ENCODE measurements at regions not wholly inside any gene's neighbourhood (a gene's known extent, or its start where the extent isn't known, plus 50 kb on each side); places are given as distances from the start of the nearest gene placed in this dataset.
"Not testable (repeated sequence)": the region's sequence is repeated elsewhere in the genome, so short reads cannot be mapped to it uniquely, and the experiment has no call there.

- H4K20me1 ChIP-seq (ENCODE audit: low read depth); H3K4me3 Mint-ChIP-seq; H3K27ac ChIP-seq; H3K27me3 ChIP-seq; H3K4me3 ChIP-seq; H3K9ac ChIP-seq; H2AFZ ChIP-seq (replicated peaks); H3K36me3 ChIP-seq; DNase-seq (ENCODE audit: low spot score); H3F3A ChIP-seq (ENCODE audit: low read depth); H3K79me2 ChIP-seq (ENCODE audit: low read depth); H3K9me3 ChIP-seq (ENCODE audit: low read depth); H3K4me1 ChIP-seq; H3K4me1 Mint-ChIP-seq; H3K9me3 Mint-ChIP-seq; H3K27ac Mint-ChIP-seq; H3K27me3 Mint-ChIP-seq (ENCODE audit: insufficient read depth, low read depth); H3K4me2 ChIP-seq; H3K36me3 Mint-ChIP-seq: not testable (repeated sequence)
Measured at GRCh38 chr2:97333674-97334073, 220.7 kb downstream of the ANKRD36 start.

GRCh38 chr2:97332184-97332583 is 219.2 kb downstream of the ANKRD36 start:
- H3K36me3 Mint-ChIP-seq, result not testable (repeated sequence)

GRCh38 chr2:97321936-97322713 is 209.2 kb downstream of the ANKRD36 start:
- H3K36me3 Mint-ChIP-seq; H3K4me1 ChIP-seq; H3K4me3 Mint-ChIP-seq; H3K27ac Mint-ChIP-seq; H3K79me2 ChIP-seq (ENCODE audit: low read depth); H3K4me2 ChIP-seq; H3K27me3 ChIP-seq; H3K36me3 ChIP-seq; H3K4me1 Mint-ChIP-seq; H3K27me3 Mint-ChIP-seq (ENCODE audit: insufficient read depth, low read depth); H3K27ac ChIP-seq; H3F3A ChIP-seq (ENCODE audit: low read depth); H3K9me3 ChIP-seq (ENCODE audit: low read depth); DNase-seq (ENCODE audit: low spot score); H2AFZ ChIP-seq (replicated peaks); H3K9me3 Mint-ChIP-seq; H3K4me3 ChIP-seq; H4K20me1 ChIP-seq (ENCODE audit: low read depth); H3K9ac ChIP-seq: not testable (repeated sequence)

More at GRCh38 chr2:97332184-97332583, 219.2 kb downstream of the ANKRD36 start:
- H3K27ac ChIP-seq; H3K4me3 ChIP-seq; H3K27me3 Mint-ChIP-seq (ENCODE audit: insufficient read depth, low read depth); H4K20me1 ChIP-seq (ENCODE audit: low read depth); H3K4me2 ChIP-seq; H3K9me3 ChIP-seq (ENCODE audit: low read depth); H3K9ac ChIP-seq; H3F3A ChIP-seq (ENCODE audit: low read depth); H3K27ac Mint-ChIP-seq; H3K36me3 ChIP-seq; H3K79me2 ChIP-seq (ENCODE audit: low read depth); H3K4me1 ChIP-seq; H3K4me1 Mint-ChIP-seq; H2AFZ ChIP-seq (replicated peaks); H3K27me3 ChIP-seq; H3K9me3 Mint-ChIP-seq; DNase-seq (ENCODE audit: low spot score); H3K4me3 Mint-ChIP-seq: not testable (repeated sequence)

GRCh38 chr2:97315358-97315757 is 202.4 kb downstream of the ANKRD36 start:
- not testable (repeated sequence) for H3K4me1 Mint-ChIP-seq; H3K9ac ChIP-seq; H3K4me2 ChIP-seq; H3F3A ChIP-seq (ENCODE audit: low read depth); H3K27me3 Mint-ChIP-seq (ENCODE audit: insufficient read depth, low read depth); DNase-seq (ENCODE audit: low spot score); H3K36me3 Mint-ChIP-seq; H3K4me3 ChIP-seq; H3K27ac Mint-ChIP-seq; H3K9me3 ChIP-seq (ENCODE audit: low read depth); H2AFZ ChIP-seq (replicated peaks); H4K20me1 ChIP-seq (ENCODE audit: low read depth); H3K79me2 ChIP-seq (ENCODE audit: low read depth); H3K27me3 ChIP-seq; H3K9me3 Mint-ChIP-seq; H3K4me3 Mint-ChIP-seq; H3K36me3 ChIP-seq; H3K4me1 ChIP-seq; H3K27ac ChIP-seq

GRCh38 chr2:97312426-97312825 is 199.5 kb downstream of the ANKRD36 start:
- not testable (repeated sequence) for H3K79me2 ChIP-seq (ENCODE audit: low read depth); H3K27ac Mint-ChIP-seq; H3K4me3 Mint-ChIP-seq; H3K27ac ChIP-seq; H3K36me3 Mint-ChIP-seq; H3K9me3 ChIP-seq (ENCODE audit: low read depth); DNase-seq (ENCODE audit: low spot score); H3K27me3 Mint-ChIP-seq (ENCODE audit: insufficient read depth, low read depth); H3K9me3 Mint-ChIP-seq; H3K4me1 ChIP-seq; H3K4me2 ChIP-seq; H3K36me3 ChIP-seq; H3K4me1 Mint-ChIP-seq; H3F3A ChIP-seq (ENCODE audit: low read depth); H2AFZ ChIP-seq (replicated peaks); H4K20me1 ChIP-seq (ENCODE audit: low read depth); H3K4me3 ChIP-seq; H3K27me3 ChIP-seq; H3K9ac ChIP-seq

GRCh38 chr2:97305426-97305825 is 192.5 kb downstream of the ANKRD36 start:
- H3K27me3 Mint-ChIP-seq (ENCODE audit: insufficient read depth, low read depth); H3K36me3 Mint-ChIP-seq; H3K27ac Mint-ChIP-seq; H4K20me1 ChIP-seq (ENCODE audit: low read depth); H3K27me3 ChIP-seq; H2AFZ ChIP-seq (replicated peaks); H3K9me3 Mint-ChIP-seq; H3K4me3 Mint-ChIP-seq; H3K36me3 ChIP-seq; H3K27ac ChIP-seq; H3K4me3 ChIP-seq; H3K4me1 Mint-ChIP-seq; H3K4me2 ChIP-seq; H3K79me2 ChIP-seq (ENCODE audit: low read depth); DNase-seq (ENCODE audit: low spot score); H3K9ac ChIP-seq; H3K4me1 ChIP-seq; H3F3A ChIP-seq (ENCODE audit: low read depth); H3K9me3 ChIP-seq (ENCODE audit: low read depth): not testable (repeated sequence)

- not testable (repeated sequence) for H3K9me3 Mint-ChIP-seq; DNase-seq (ENCODE audit: low spot score); H4K20me1 ChIP-seq (ENCODE audit: low read depth); H3K4me2 ChIP-seq; H2AFZ ChIP-seq (replicated peaks); H3K4me1 ChIP-seq; H3F3A ChIP-seq (ENCODE audit: low read depth); H3K36me3 Mint-ChIP-seq; H3K4me3 ChIP-seq; H3K9me3 ChIP-seq (ENCODE audit: low read depth); H3K4me3 Mint-ChIP-seq; H3K27ac Mint-ChIP-seq; H3K36me3 ChIP-seq; H3K27me3 Mint-ChIP-seq (ENCODE audit: insufficient read depth, low read depth); H3K27ac ChIP-seq; H3K79me2 ChIP-seq (ENCODE audit: low read depth); H3K4me1 Mint-ChIP-seq; H3K9ac ChIP-seq; H3K27me3 ChIP-seq
Measured at GRCh38 chr2:97302881-97303280, 189.9 kb downstream of the ANKRD36 start.

GRCh38 chr2:97301771-97302170 is 188.8 kb downstream of the ANKRD36 start:
- not testable (repeated sequence) for H3K4me1 Mint-ChIP-seq; H3K36me3 Mint-ChIP-seq; H3K4me2 ChIP-seq; H3K4me3 ChIP-seq; H3K4me1 ChIP-seq; H3K36me3 ChIP-seq; H4K20me1 ChIP-seq (ENCODE audit: low read depth); DNase-seq (ENCODE audit: low spot score); H3K27ac ChIP-seq; H3K9ac ChIP-seq; H3K27ac Mint-ChIP-seq; H3K4me3 Mint-ChIP-seq; H3K79me2 ChIP-seq (ENCODE audit: low read depth); H3K9me3 Mint-ChIP-seq; H2AFZ ChIP-seq (replicated peaks); H3F3A ChIP-seq (ENCODE audit: low read depth); H3K9me3 ChIP-seq (ENCODE audit: low read depth); H3K27me3 Mint-ChIP-seq (ENCODE audit: insufficient read depth, low read depth); H3K27me3 ChIP-seq

All from neural progenitor cell (in vitro differentiated cells).